ENCODE measurements at regions not wholly inside any gene's neighbourhood (a gene's known extent, or its start where the extent isn't known, plus 50 kb on each side); places are given as distances from the start of the nearest gene placed in this dataset.
A peak's percentile ranks its signal among the peaks of the same experiment; 100 is the strongest.

- no peaks in the 10 kb centered on the region for H3K9me3 ChIP-seq
- in situ Hi-C loops (cut with MboI; ENCODE audit: low sequenced_read_pairs): no loop called here
- no peaks in the 10 kb centered on the region for H3K36me3 ChIP-seq (replicated peaks)
- H3K4me1 ChIP-seq: peaks cover 6% of the 10 kb centered on the region
- H3K27me3 ChIP-seq (ENCODE audit: low read depth): no peaks in the 10 kb centered on the region
- no peak overlapping the region for H3K4me3 ChIP-seq
- DNase-seq (ENCODE audit: low spot score in 2 of 2): no peak
These were observed 666.8 kb downstream of the PCDH18 start for GRCh38 chr4:136865526-136865925.

- in situ Hi-C loops (cut with MboI; ENCODE audit: low sequenced_read_pairs): no loop called here
- Histone ChIP-seq H3K36me3 (replicated peaks) (no peaks in the 10 kb centered on the region), H3K27me3 (ENCODE audit: low read depth) (no peaks in the 10 kb centered on the region), H3K4me1 (peaks cover 6% of the 10 kb centered on the region), H3K9me3 (no peaks in the 10 kb centered on the region), H3K4me3 (no peak overlapping the region)
- peak; percentile 69 to 80 for DNase-seq (ENCODE audit: low spot score in 2 of 2)
These were observed 667.6 kb downstream of the PCDH18 start for GRCh38 chr4:136864604-136865185.

GRCh38 chr4:136863756-136864155 lies 668.5 kb downstream of the PCDH18 start:
- no peaks in the 10 kb centered on the region for H3K27me3 ChIP-seq (ENCODE audit: low read depth)
- peak in 1 of 2 experiments; percentile 14 for DNase-seq (ENCODE audit: low spot score in 2 of 2)
- H3K9me3 ChIP-seq: no peaks in the 10 kb centered on the region
- H3K4me1 ChIP-seq: peaks cover 6% of the 10 kb centered on the region
- H3K36me3 ChIP-seq (replicated peaks): no peaks in the 10 kb centered on the region
- H3K4me3 ChIP-seq: no peak overlapping the region
- in situ Hi-C loops (cut with MboI; ENCODE audit: low sequenced_read_pairs): no loop called here

- H3K27me3 ChIP-seq (ENCODE audit: low read depth): no peaks in the 10 kb centered on the region
- no peaks in the 10 kb centered on the region for H3K36me3 ChIP-seq (replicated peaks)
- DNase-seq (ENCODE audit: low spot score in 2 of 2): no peak
- in situ Hi-C loops (cut with MboI; ENCODE audit: low sequenced_read_pairs): no loop called here
- no peaks in the 10 kb centered on the region for H3K9me3 ChIP-seq
- no peak overlapping the region for H3K4me3 ChIP-seq
- peaks cover 6% of the 10 kb centered on the region for H3K4me1 ChIP-seq
These were observed 669.6 kb downstream of the PCDH18 start for GRCh38 chr4:136862653-136863052.

GRCh38 chr4:136861091-136861490 lies 671.2 kb downstream of the PCDH18 start:
- Histone ChIP-seq H3K36me3 (replicated peaks) (no peaks in the 10 kb centered on the region), H3K9me3 (no peaks in the 10 kb centered on the region), H3K4me1 (peaks cover 8% of the 10 kb centered on the region), H3K4me3 (no peak overlapping the region), H3K27me3 (ENCODE audit: low read depth) (no peaks in the 10 kb centered on the region)
- DNase-seq (ENCODE audit: low spot score in 2 of 2): no peak
- in situ Hi-C loops (cut with MboI; ENCODE audit: low sequenced_read_pairs): no loop called here

- in situ Hi-C loops (cut with MboI; ENCODE audit: low sequenced_read_pairs): no loop called here
- H3K36me3 ChIP-seq (replicated peaks): no peaks in the 10 kb centered on the region
- H3K9me3 ChIP-seq: no peaks in the 10 kb centered on the region
- no peaks in the 10 kb centered on the region for H3K27me3 ChIP-seq (ENCODE audit: low read depth)
- no peak for DNase-seq (ENCODE audit: low spot score in 2 of 2)
- H3K4me1 ChIP-seq: peaks cover 3% of the 10 kb centered on the region; the same call in 1 of the 2 replicates
- H3K4me3 ChIP-seq: no peak overlapping the region
These were observed 673.4 kb downstream of the PCDH18 start for GRCh38 chr4:136858903-136859302.

GRCh38 chr4:136855886-136856285 lies 676.4 kb downstream of the PCDH18 start:
- no peaks in the 10 kb centered on the region for H3K9me3 ChIP-seq
- H3K4me1 ChIP-seq: peaks cover 6% of the 10 kb centered on the region
- no peaks in the 10 kb centered on the region for H3K27me3 ChIP-seq (ENCODE audit: low read depth)
- H3K36me3 ChIP-seq (replicated peaks): no peaks in the 10 kb centered on the region
- H3K4me3 ChIP-seq: no peak overlapping the region
- DNase-seq (ENCODE audit: low spot score in 2 of 2): no peak
- in situ Hi-C loops (cut with MboI; ENCODE audit: low sequenced_read_pairs): no loop called here

- in situ Hi-C loops (cut with MboI; ENCODE audit: low sequenced_read_pairs): no loop called here
- H3K27me3 ChIP-seq (ENCODE audit: low read depth): no peaks in the 10 kb centered on the region
- no peaks in the 10 kb centered on the region for H3K9me3 ChIP-seq
- peaks cover 3% of the 10 kb centered on the region for H3K4me1 ChIP-seq
- DNase-seq (ENCODE audit: low spot score in 2 of 2): no peak
- no peak overlapping the region for H3K4me3 ChIP-seq
- no peaks in the 10 kb centered on the region for H3K36me3 ChIP-seq (replicated peaks)
These were observed 681.8 kb downstream of the PCDH18 start for GRCh38 chr4:136850446-136850845.

GRCh38 chr4:136847881-136848621 lies 684.2 kb downstream of the PCDH18 start:
- no peaks in the 10 kb centered on the region for H3K9me3 ChIP-seq
- in situ Hi-C loops (cut with MboI; ENCODE audit: low sequenced_read_pairs): no loop called here
- H3K4me3 ChIP-seq: no peak overlapping the region
- DNase-seq (ENCODE audit: low spot score in 2 of 2): no peak
- no peaks in the 10 kb centered on the region for H3K27me3 ChIP-seq (ENCODE audit: low read depth)
- H3K36me3 ChIP-seq (replicated peaks): no peaks in the 10 kb centered on the region
- H3K4me1 ChIP-seq: peaks cover 3% of the 10 kb centered on the region

GRCh38 chr4:136841526-136841925 lies 690.8 kb downstream of the PCDH18 start:
- Histone ChIP-seq H3K36me3 (replicated peaks) (no peaks in the 10 kb centered on the region), H3K9me3 (no peaks in the 10 kb centered on the region), H3K4me1 (no peaks in the 10 kb centered on the region), H3K27me3 (ENCODE audit: low read depth) (no peaks in the 10 kb centered on the region), H3K4me3 (no peak overlapping the region)
- in situ Hi-C loops (cut with MboI; ENCODE audit: low sequenced_read_pairs): no loop called here
- DNase-seq (ENCODE audit: low spot score in 2 of 2): no peak

GRCh38 chr4:136838607-136839006 lies 693.7 kb downstream of the PCDH18 start:
- no peaks in the 10 kb centered on the region for H3K9me3 ChIP-seq
- H3K4me3 ChIP-seq: no peak overlapping the region
- no peaks in the 10 kb centered on the region for H3K36me3 ChIP-seq (replicated peaks)
- no peaks in the 10 kb centered on the region for H3K4me1 ChIP-seq
- H3K27me3 ChIP-seq (ENCODE audit: low read depth): no peaks in the 10 kb centered on the region
- in situ Hi-C loops (cut with MboI; ENCODE audit: low sequenced_read_pairs): no loop called here
- DNase-seq (ENCODE audit: low spot score in 2 of 2): no peak

GRCh38 chr4:136831553-136831952 lies 700.7 kb downstream of the PCDH18 start:
- DNase-seq (ENCODE audit: low spot score in 2 of 2): no peak
- H3K4me3 ChIP-seq: no peak overlapping the region

GRCh38 chr4:136829280-136829679 lies 703.0 kb downstream of the PCDH18 start:
- H3K27me3 ChIP-seq (ENCODE audit: low read depth): no peaks in the 10 kb centered on the region
- no peaks in the 10 kb centered on the region for H3K36me3 ChIP-seq (replicated peaks)
- in situ Hi-C loops (cut with MboI; ENCODE audit: low sequenced_read_pairs): no loop called here
- no peak overlapping the region for H3K4me3 ChIP-seq
- DNase-seq (ENCODE audit: low spot score in 2 of 2): peak in 1 of 2 experiments; percentile 71
- H3K4me1 ChIP-seq: no peaks in the 10 kb centered on the region
- H3K9me3 ChIP-seq: no peaks in the 10 kb centered on the region

More at GRCh38 chr4:136831553-136831952, 700.7 kb downstream of the PCDH18 start:
- Histone ChIP-seq H3K4me1 (no peaks in the 10 kb centered on the region), H3K27me3 (ENCODE audit: low read depth) (no peaks in the 10 kb centered on the region), H3K36me3 (replicated peaks) (no peaks in the 10 kb centered on the region), H3K9me3 (no peaks in the 10 kb centered on the region)
- in situ Hi-C loops (cut with MboI; ENCODE audit: low sequenced_read_pairs): no loop called here

- H3K9me3 ChIP-seq: no peaks in the 10 kb centered on the region
- in situ Hi-C loops (cut with MboI; ENCODE audit: low sequenced_read_pairs): no loop called here
- H3K36me3 ChIP-seq (replicated peaks): no peaks in the 10 kb centered on the region
- H3K4me3 ChIP-seq: no peak overlapping the region
- DNase-seq (ENCODE audit: low spot score in 2 of 2): no peak
- peaks cover 5% of the 10 kb centered on the region for H3K4me1 ChIP-seq
- no peaks in the 10 kb centered on the region for H3K27me3 ChIP-seq (ENCODE audit: low read depth)
These were observed 709.3 kb downstream of the PCDH18 start for GRCh38 chr4:136823020-136823419.
